GM23338 (cell line): ENCODE measurements at regions not wholly inside any gene's neighbourhood (a gene's known extent, or its start where the extent isn't known, plus 50 kb on each side); places are given as distances from the start of the nearest gene placed in this dataset.

Experiments
- ATAC-seq: fragments of 200-7000 bp; cut with Tn5 transposase; 3 replicates; pipeline ENCODE4 v1.9.1; 2020
- DNase-seq: peaks from one replicate; pipeline ENCODE4 v3.0.0-alpha.2; 2015; ENCODE audit warnings: low spot score
- H2AFZ ChIP-seq: fragments of 200-600 bp; sonication (generic); 2 replicates; pipeline ENCODE4 v1.8.0; 2016; ENCODE audit warnings: antibody characterized with exemption, mild to moderate bottlenecking, moderate library complexity
- H3F3A ChIP-seq: fragments of 200-600 bp; sonication (generic); replicated peaks from 2 replicates; pipeline ENCODE4 v1.8.0; 2017; ENCODE audit warnings: antibody characterized with exemption, mixed run types, low read depth
- H3K27ac ChIP-seq: fragments of 200-600 bp; sonication (generic); 2 replicates; pipeline ENCODE4 v1.6.1; 2016; ENCODE audit warnings: low read depth
- H3K27me3 ChIP-seq: fragments of 200-600 bp; sonication (generic); 2 replicates; pipeline ENCODE4 v1.8.0; 2016; ENCODE audit warnings: mild to moderate bottlenecking, mixed run types, moderate library complexity; ENCODE audit not compliant: insufficient read depth
- H3K36me3 ChIP-seq: fragments of 200-600 bp; sonication (generic); 2 replicates; pipeline ENCODE4 v1.8.0; 2016; ENCODE audit warnings: mild to moderate bottlenecking; ENCODE audit not compliant: insufficient read depth
- H3K4me1 ChIP-seq: fragments of 200-600 bp; sonication (generic); 2 replicates; pipeline ENCODE4 v1.8.0; 2016; ENCODE audit warnings: mild to moderate bottlenecking, moderate library complexity; ENCODE audit not compliant: insufficient read depth
- H3K4me2 ChIP-seq: fragments of 200-600 bp; sonication (generic); 2 replicates; pipeline ENCODE4 v1.7.1; 2017; ENCODE audit warnings: mixed run types
- H3K4me3 ChIP-seq: fragments of 200-600 bp; sonication (generic); 2 replicates; pipeline ENCODE4 v1.6.1; 2016; ENCODE audit warnings: mixed run types
- H3K79me2 ChIP-seq: fragments of 200-600 bp; sonication (generic); replicated peaks from 2 replicates; pipeline ENCODE4 v1.8.0; 2017; ENCODE audit warnings: mild to moderate bottlenecking; ENCODE audit not compliant: insufficient read depth
- H3K9me2 ChIP-seq: fragments of 200-600 bp; sonication (generic); 2 replicates; pipeline ENCODE4 v1.8.0; 2017; ENCODE audit not compliant: insufficient read depth
- H4K20me1 ChIP-seq: fragments of 200-600 bp; sonication (generic); replicated peaks from 2 replicates; pipeline ENCODE4 v1.8.0; 2017; ENCODE audit warnings: mild to moderate bottlenecking; ENCODE audit not compliant: insufficient read depth
- H3K27ac Mint-ChIP-seq: 2 replicates; pipeline ENCODE4 v1.8.0; 2020; ENCODE audit warnings: inconsistent platforms, mild to moderate bottlenecking, moderate library complexity, mixed read lengths
- H3K27me3 Mint-ChIP-seq: 3 replicates; pipeline ENCODE4 v1.8.0; 2022; ENCODE audit warnings: low read depth, mild to moderate bottlenecking, moderate library complexity, mixed read lengths, inconsistent platforms; ENCODE audit not compliant: insufficient read depth, poor library complexity
- H3K36me3 Mint-ChIP-seq: 3 replicates; pipeline ENCODE4 v1.8.0; 2021; ENCODE audit warnings: low read depth, mild to moderate bottlenecking, inconsistent platforms, moderate library complexity, mixed read lengths
- H3K4me1 Mint-ChIP-seq: 3 replicates; pipeline ENCODE4 v1.8.0; 2020; ENCODE audit warnings: mild to moderate bottlenecking, inconsistent platforms, mixed read lengths
- H3K4me3 Mint-ChIP-seq: 3 replicates; pipeline ENCODE4 v1.8.0; 2021; ENCODE audit warnings: moderate library complexity, mild to moderate bottlenecking, inconsistent platforms, mixed read lengths
- H3K9me3 Mint-ChIP-seq: 3 replicates; pipeline ENCODE4 v1.8.0; 2020; ENCODE audit warnings: moderate library complexity, mild to moderate bottlenecking, inconsistent platforms, mixed read lengths
- EZH2 ChIP-seq: fragments of 200-600 bp; sonication (generic); IDR thresholded peaks from one replicate; pipeline ENCODE4 v1.8.0; 2017; ENCODE audit warnings: antibody characterized with exemption, mild to moderate bottlenecking, low read depth; ENCODE audit not compliant: unreplicated experiment
- EZH2phosphoT487 ChIP-seq: fragments of 200-600 bp; sonication (generic); IDR thresholded peaks from one replicate; pipeline ENCODE4 v1.8.1; 2018; ENCODE audit warnings: antibody characterized with exemption; ENCODE audit not compliant: unreplicated experiment
- JUNB ChIP-seq: IDR thresholded peaks from one replicate; pipeline ENCODE4 v1.6.1; 2016; ENCODE audit warnings: antibody characterized with exemption; ENCODE audit not compliant: unreplicated experiment
- NANOG ChIP-seq: IDR thresholded peaks from 2 replicates; pipeline ENCODE4 v1.6.1; 2016; ENCODE audit warnings: antibody characterized with exemption, borderline replicate concordance
- POLR2AphosphoS5 ChIP-seq: IDR thresholded peaks from 2 replicates; pipeline ENCODE4 v1.6.1; 2016; ENCODE audit warnings: antibody characterized with exemption, low read depth
- STAT1 ChIP-seq: IDR thresholded peaks from one replicate; pipeline ENCODE4 v1.6.1; 2016; ENCODE audit warnings: antibody characterized with exemption; ENCODE audit not compliant: unreplicated experiment
- ZNF114 ChIP-seq: fragments of 250-450 bp; sonication (Bioruptor Pico); IDR thresholded peaks from 2 replicates; pipeline ENCODE4 v1.5.0; 2020; ENCODE audit warnings: mild to moderate bottlenecking, moderate library complexity
- ZNF331 ChIP-seq: fragments of 250-450 bp; sonication (Bioruptor Pico); IDR thresholded peaks from 2 replicates; pipeline ENCODE4 v1.5.0; 2020; ENCODE audit warnings: low read depth, mild to moderate bottlenecking, moderate library complexity
- TF ChIP-seq, protein P1 (sequence below): fragments of 250-450 bp; sonication (Bioruptor Pico); IDR thresholded peaks from 2 replicates; pipeline ENCODE4 v1.5.0; 2020; ENCODE audit warnings: mild to moderate bottlenecking, moderate library complexity
- TF ChIP-seq, protein P2 (sequence below): IDR thresholded peaks from 2 replicates; pipeline ENCODE4 v1.6.1; 2016; ENCODE audit warnings: antibody characterized with exemption
- TF ChIP-seq, protein P3 (sequence below): IDR thresholded peaks from one replicate; pipeline ENCODE4 v1.6.1; 2018; ENCODE audit warnings: antibody characterized with exemption; ENCODE audit not compliant: unreplicated experiment

DNA sequence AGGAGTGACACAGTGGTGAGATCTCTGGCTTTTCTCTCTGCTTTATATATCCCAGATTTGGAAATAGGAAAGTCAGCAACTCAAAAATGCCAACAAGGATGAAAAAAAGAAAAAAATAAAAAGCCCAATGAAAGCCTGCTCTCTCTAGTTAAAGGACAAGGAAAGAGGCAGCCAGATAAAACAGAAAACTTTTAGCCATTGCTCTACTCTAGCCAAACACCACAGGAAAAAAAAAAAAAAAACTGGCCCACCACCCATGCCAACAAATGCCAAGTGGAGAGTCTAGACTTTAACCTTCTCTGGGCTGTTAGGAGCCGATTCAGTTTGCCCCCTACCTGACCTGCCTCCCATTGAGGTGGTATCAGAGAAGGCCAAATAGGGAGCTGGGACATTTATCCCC lies 222.3 kb upstream of the TMTC1 start (continued):
- TF ChIP-seq, protein P1, sequence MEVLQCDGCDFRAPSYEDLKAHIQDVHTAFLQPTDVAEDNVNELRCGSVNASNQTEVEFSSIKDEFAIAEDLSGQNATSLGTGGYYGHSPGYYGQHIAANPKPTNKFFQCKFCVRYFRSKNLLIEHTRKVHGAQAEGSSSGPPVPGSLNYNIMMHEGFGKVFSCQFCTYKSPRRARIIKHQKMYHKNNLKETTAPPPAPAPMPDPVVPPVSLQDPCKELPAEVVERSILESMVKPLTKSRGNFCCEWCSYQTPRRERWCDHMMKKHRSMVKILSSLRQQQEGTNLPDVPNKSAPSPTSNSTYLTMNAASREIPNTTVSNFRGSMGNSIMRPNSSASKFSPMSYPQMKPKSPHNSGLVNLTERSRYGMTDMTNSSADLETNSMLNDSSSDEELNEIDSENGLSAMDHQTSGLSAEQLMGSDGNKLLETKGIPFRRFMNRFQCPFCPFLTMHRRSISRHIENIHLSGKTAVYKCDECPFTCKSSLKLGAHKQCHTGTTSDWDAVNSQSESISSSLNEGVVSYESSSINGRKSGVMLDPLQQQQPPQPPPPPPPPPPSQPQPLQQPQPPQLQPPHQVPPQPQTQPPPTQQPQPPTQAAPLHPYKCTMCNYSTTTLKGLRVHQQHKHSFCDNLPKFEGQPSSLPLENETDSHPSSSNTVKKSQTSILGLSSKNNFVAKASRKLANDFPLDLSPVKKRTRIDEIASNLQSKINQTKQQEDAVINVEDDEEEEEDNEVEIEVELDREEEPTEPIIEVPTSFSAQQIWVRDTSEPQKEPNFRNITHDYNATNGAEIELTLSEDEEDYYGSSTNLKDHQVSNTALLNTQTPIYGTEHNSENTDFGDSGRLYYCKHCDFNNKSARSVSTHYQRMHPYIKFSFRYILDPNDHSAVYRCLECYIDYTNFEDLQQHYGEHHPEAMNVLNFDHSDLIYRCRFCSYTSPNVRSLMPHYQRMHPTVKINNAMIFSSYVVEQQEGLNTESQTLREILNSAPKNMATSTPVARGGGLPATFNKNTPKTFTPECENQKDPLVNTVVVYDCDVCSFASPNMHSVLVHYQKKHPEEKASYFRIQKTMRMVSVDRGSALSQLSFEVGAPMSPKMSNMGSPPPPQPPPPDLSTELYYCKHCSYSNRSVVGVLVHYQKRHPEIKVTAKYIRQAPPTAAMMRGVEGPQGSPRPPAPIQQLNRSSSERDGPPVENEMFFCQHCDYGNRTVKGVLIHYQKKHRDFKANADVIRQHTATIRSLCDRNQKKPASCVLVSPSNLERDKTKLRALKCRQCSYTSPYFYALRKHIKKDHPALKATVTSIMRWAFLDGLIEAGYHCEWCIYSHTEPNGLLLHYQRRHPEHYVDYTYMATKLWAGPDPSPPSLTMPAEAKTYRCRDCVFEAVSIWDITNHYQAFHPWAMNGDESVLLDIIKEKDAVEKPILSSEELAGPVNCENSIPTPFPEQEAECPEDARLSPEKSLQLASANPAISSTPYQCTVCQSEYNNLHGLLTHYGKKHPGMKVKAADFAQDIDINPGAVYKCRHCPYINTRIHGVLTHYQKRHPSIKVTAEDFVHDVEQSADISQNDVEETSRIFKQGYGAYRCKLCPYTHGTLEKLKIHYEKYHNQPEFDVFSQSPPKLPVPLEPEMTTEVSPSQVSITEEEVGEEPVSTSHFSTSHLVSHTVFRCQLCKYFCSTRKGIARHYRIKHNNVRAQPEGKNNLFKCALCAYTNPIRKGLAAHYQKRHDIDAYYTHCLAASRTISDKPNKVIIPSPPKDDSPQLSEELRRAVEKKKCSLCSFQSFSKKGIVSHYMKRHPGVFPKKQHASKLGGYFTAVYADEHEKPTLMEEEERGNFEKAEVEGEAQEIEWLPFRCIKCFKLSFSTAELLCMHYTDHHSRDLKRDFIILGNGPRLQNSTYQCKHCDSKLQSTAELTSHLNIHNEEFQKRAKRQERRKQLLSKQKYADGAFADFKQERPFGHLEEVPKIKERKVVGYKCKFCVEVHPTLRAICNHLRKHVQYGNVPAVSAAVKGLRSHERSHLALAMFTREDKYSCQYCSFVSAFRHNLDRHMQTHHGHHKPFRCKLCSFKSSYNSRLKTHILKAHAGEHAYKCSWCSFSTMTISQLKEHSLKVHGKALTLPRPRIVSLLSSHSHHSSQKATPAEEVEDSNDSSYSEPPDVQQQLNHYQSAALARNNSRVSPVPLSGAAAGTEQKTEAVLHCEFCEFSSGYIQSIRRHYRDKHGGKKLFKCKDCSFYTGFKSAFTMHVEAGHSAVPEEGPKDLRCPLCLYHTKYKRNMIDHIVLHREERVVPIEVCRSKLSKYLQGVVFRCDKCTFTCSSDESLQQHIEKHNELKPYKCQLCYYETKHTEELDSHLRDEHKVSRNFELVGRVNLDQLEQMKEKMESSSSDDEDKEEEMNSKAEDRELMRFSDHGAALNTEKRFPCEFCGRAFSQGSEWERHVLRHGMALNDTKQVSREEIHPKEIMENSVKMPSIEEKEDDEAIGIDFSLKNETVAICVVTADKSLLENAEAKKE (CRISPR knock-in tag): no peak
- no peak for TF ChIP-seq POLR2AphosphoS5
- no peak for TF ChIP-seq JUNB
- no peak for TF ChIP-seq EZH2
- TF ChIP-seq, protein P2, sequence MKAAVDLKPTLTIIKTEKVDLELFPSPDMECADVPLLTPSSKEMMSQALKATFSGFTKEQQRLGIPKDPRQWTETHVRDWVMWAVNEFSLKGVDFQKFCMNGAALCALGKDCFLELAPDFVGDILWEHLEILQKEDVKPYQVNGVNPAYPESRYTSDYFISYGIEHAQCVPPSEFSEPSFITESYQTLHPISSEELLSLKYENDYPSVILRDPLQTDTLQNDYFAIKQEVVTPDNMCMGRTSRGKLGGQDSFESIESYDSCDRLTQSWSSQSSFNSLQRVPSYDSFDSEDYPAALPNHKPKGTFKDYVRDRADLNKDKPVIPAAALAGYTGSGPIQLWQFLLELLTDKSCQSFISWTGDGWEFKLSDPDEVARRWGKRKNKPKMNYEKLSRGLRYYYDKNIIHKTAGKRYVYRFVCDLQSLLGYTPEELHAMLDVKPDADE: no peak
- no peak for TF ChIP-seq STAT1
- no peak for TF ChIP-seq ZNF331 (CRISPR knock-in tag)

DNA sequence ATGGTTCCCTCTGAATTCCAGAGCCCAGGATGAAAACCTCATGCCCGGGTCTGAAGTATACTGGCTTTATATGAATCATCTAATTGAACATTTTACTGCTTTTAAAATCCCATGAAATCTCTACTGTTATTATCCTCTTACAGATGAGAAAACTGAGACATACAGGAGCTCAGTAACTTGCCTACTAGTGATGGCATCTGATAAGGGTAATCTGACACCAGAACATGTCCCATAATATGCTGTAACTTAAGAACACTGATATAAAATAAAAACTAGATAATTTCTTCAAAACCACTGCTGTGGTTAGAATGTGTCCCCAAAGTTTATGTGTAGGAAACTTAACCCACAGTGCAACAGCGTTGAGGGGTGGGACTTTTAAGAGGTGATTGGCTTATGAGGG lies 219.6 kb upstream of the TMTC1 start:
- Histone ChIP-seq H3F3A (no peaks in the 10 kb centered on the region), H3K79me2 (no peaks in the 10 kb centered on the region), H3K4me3 (no peak overlapping the region), H4K20me1 (no peaks in the 10 kb centered on the region; the same call in 1 of the 2 replicates), H3K27ac (no peak overlapping the region), H3K4me2 (no peak overlapping the region), H3K4me1 (no peaks in the 10 kb centered on the region), H3K27me3 (no peaks in the 10 kb centered on the region), H3K9me2 (peaks cover 8% of the 10 kb centered on the region), H2AFZ (no peak overlapping the region), H3K36me3 (no peaks in the 10 kb centered on the region)
- DNase-seq: no peak
- Mint-ChIP-seq H3K36me3 (no peaks in the 10 kb centered on the region), H3K4me1 (no peaks in the 10 kb centered on the region), H3K27me3 (no peaks in the 10 kb centered on the region), H3K27ac (no peak overlapping the region), H3K4me3 (no peak overlapping the region), H3K9me3 (no peaks in the 10 kb centered on the region)
- ATAC-seq: no peak
- TF ChIP-seq ZNF331 (CRISPR knock-in tag) (no peak), POLR2AphosphoS5 (no peak), NANOG (no peak), STAT1 (no peak), EZH2 (no peak), ZNF114 (CRISPR knock-in tag) (no peak), EZH2phosphoT487 (no peak), JUNB (no peak)
- TF ChIP-seq, protein P3, sequence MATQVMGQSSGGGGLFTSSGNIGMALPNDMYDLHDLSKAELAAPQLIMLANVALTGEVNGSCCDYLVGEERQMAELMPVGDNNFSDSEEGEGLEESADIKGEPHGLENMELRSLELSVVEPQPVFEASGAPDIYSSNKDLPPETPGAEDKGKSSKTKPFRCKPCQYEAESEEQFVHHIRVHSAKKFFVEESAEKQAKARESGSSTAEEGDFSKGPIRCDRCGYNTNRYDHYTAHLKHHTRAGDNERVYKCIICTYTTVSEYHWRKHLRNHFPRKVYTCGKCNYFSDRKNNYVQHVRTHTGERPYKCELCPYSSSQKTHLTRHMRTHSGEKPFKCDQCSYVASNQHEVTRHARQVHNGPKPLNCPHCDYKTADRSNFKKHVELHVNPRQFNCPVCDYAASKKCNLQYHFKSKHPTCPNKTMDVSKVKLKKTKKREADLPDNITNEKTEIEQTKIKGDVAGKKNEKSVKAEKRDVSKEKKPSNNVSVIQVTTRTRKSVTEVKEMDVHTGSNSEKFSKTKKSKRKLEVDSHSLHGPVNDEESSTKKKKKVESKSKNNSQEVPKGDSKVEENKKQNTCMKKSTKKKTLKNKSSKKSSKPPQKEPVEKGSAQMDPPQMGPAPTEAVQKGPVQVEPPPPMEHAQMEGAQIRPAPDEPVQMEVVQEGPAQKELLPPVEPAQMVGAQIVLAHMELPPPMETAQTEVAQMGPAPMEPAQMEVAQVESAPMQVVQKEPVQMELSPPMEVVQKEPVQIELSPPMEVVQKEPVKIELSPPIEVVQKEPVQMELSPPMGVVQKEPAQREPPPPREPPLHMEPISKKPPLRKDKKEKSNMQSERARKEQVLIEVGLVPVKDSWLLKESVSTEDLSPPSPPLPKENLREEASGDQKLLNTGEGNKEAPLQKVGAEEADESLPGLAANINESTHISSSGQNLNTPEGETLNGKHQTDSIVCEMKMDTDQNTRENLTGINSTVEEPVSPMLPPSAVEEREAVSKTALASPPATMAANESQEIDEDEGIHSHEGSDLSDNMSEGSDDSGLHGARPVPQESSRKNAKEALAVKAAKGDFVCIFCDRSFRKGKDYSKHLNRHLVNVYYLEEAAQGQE: no peak
- TF ChIP-seq, protein P2: no peak
